22Rv1 (cell line): ENCODE measurements at regions not wholly inside any gene's neighbourhood (a gene's known extent, or its start where the extent isn't known, plus 50 kb on each side); places are given as distances from the start of the nearest gene placed in this dataset.

ENCODE experiments used
- H3K27ac ChIP-seq: fragments of 450-650 bp; 2 replicates; pipeline ENCODE4 v1.5.1; 2017
- CTCF ChIP-seq: fragments of 450-650 bp; IDR thresholded peaks from 2 replicates; pipeline ENCODE4 v1.5.1; 2017; ENCODE audit warnings: mild to moderate bottlenecking
- ZFX ChIP-seq: fragments of 450-650 bp; IDR thresholded peaks from 2 replicates; pipeline ENCODE4 v1.6.1; 2017; ENCODE audit warnings: antibody characterized with exemption, borderline replicate concordance

- H3K27ac ChIP-seq = peak overlapping the region; percentile 97
- TF ChIP-seq ZFX (no peak), CTCF (no peak)
These were observed 50.6 kb upstream of the RAB4A start for GRCh38 chr1:229220163-229220846.

- TF ChIP-seq ZFX (no peak), CTCF (no peak)
- H3K27ac ChIP-seq = peak overlapping the region; percentile 97
These were observed 49.5 kb upstream of the RAB4A start for GRCh38 chr1:229221106-229222019.
